ENCODE measurements at regions not wholly inside any gene's neighbourhood (a gene's known extent, or its start where the extent isn't known, plus 50 kb on each side); places are given as distances from the start of the nearest gene placed in this dataset.

DNA sequence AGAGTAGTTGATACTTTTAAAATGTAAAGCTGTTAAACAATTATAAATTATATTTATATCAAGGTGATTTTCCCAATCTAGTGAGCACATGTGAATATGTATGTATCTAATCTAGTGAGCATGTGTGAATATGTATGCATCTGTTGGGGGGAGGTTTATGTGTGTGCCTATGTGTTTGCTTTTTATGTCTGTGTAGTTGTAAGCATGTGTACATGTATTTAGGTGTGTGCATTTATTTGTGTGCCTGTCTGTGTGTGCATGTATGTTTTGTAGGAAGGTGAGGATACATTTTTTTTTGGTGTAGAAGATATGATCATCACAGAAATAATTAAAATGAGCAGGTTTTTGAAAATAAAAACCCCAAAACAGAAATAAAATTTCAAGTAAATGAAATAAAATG, 318.9 kb upstream of the CHRM3 start:
- no peaks in the 10 kb centered on the region for H3K36me3 ChIP-seq
- TF ChIP-seq, protein P1, sequence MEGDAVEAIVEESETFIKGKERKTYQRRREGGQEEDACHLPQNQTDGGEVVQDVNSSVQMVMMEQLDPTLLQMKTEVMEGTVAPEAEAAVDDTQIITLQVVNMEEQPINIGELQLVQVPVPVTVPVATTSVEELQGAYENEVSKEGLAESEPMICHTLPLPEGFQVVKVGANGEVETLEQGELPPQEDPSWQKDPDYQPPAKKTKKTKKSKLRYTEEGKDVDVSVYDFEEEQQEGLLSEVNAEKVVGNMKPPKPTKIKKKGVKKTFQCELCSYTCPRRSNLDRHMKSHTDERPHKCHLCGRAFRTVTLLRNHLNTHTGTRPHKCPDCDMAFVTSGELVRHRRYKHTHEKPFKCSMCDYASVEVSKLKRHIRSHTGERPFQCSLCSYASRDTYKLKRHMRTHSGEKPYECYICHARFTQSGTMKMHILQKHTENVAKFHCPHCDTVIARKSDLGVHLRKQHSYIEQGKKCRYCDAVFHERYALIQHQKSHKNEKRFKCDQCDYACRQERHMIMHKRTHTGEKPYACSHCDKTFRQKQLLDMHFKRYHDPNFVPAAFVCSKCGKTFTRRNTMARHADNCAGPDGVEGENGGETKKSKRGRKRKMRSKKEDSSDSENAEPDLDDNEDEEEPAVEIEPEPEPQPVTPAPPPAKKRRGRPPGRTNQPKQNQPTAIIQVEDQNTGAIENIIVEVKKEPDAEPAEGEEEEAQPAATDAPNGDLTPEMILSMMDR (IDR thresholded peaks at IDR 0.05) = no peak
- no peak for TF ChIP-seq POLR2A (IDR thresholded peaks at IDR 0.05)
- no peak for TF ChIP-seq POLR2AphosphoS5 (IDR thresholded peaks at IDR 0.05; ENCODE audit: insufficient read depth in 1 of 2, low read depth in 1 of 2)
- H3K27me3 ChIP-seq = no peaks in the 10 kb centered on the region
- DNase-seq (ENCODE audit: extremely low spot score in 2 of 2) = no peak
- no peaks in the 10 kb centered on the region for H3K4me1 ChIP-seq
- H3K27ac ChIP-seq = no peak overlapping the region
- intact Hi-C loops (cut with DNase I) = loop anchor here (10.0 kb wide), 1 partner anchor 847 kb away; no protein-coding TSS in a partner anchor
- H3K4me3 ChIP-seq = no peak overlapping the region
- H3K9me3 ChIP-seq = no peaks in the 10 kb centered on the region

DNA sequence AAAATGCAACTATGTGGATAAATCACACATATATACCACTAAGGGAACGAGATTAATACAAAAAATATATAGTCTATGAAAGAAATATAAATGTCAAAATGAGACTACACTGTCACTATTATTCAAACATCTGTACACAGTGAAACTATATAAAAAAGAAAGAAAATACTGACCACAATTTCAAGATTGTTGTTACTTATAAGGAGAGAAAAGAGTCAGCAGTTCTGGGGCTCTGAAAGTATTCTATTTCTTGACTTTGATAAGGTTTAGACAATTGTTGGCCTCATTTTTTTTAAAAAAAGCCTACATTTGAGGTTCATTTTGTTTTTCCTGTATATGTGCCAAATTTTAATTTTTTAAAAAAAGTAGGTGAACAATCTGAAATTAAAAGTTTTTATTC, 319.3 kb upstream of the CHRM3 start:
- DNase-seq (ENCODE audit: extremely low spot score in 2 of 2) = no peak
- Histone ChIP-seq H3K36me3 (no peaks in the 10 kb centered on the region), H3K4me1 (no peaks in the 10 kb centered on the region), H3K27me3 (no peaks in the 10 kb centered on the region), H3K4me3 (no peak overlapping the region), H3K27ac (no peak overlapping the region), H3K9me3 (no peaks in the 10 kb centered on the region)
- intact Hi-C loops (cut with DNase I) = loop anchor here (10.0 kb wide), 1 partner anchor 848 kb away; no protein-coding TSS in a partner anchor
- TF ChIP-seq, protein P1 (IDR thresholded peaks at IDR 0.05) = no peak
- no peak for TF ChIP-seq POLR2A (IDR thresholded peaks at IDR 0.05)
- no peak for TF ChIP-seq POLR2AphosphoS5 (IDR thresholded peaks at IDR 0.05; ENCODE audit: insufficient read depth in 1 of 2, low read depth in 1 of 2)

- intact Hi-C loops (cut with DNase I) = loop anchor here (10.0 kb wide), 1 partner anchor 853 kb away; no protein-coding TSS in a partner anchor
- TF ChIP-seq, protein P1 (IDR thresholded peaks at IDR 0.05) = no peak
- TF ChIP-seq POLR2A (IDR thresholded peaks at IDR 0.05) (no peak), POLR2AphosphoS5 (IDR thresholded peaks at IDR 0.05; ENCODE audit: insufficient read depth in 1 of 2, low read depth in 1 of 2) (no peak)
These were observed 324.6 kb upstream of the CHRM3 start for GRCh38 chr1:239061770-239062169.

DNA sequence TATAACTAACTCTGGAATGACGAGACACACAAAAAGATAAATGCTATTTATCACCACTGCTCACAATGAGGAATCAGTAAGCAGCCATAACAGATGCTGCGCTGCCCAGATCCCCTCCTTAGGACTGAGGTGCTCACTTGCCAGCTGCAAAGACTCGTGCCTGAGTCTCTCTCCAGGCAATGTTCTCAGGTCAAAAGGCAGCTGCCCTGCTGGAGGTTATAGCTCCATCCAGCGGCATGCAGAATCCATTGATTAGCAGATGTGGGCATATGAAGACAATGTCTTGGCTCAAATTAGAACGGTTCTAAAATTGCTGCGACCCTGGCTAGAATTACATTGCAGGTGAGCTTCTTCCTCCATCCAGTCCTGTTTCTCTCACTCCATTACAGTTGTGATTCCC, 328.2 kb upstream of the CHRM3 start:
- Histone ChIP-seq H3K4me3 (no peak overlapping the region), H3K27me3 (no peaks in the 10 kb centered on the region), H3K36me3 (no peaks in the 10 kb centered on the region), H3K4me1 (no peaks in the 10 kb centered on the region), H3K9me3 (no peaks in the 10 kb centered on the region), H3K27ac (no peak overlapping the region)
- no peak for DNase-seq (ENCODE audit: extremely low spot score in 2 of 2)
- TF ChIP-seq POLR2A (IDR thresholded peaks at IDR 0.05) (no peak), POLR2AphosphoS5 (IDR thresholded peaks at IDR 0.05; ENCODE audit: insufficient read depth in 1 of 2, low read depth in 1 of 2) (no peak)
- TF ChIP-seq, protein P1 (IDR thresholded peaks at IDR 0.05) = no peak
- intact Hi-C loops (cut with DNase I) = no loop called here

More at GRCh38 chr1:239061770-239062169, 324.6 kb upstream of the CHRM3 start:
- Histone ChIP-seq H3K27me3 (no peaks in the 10 kb centered on the region), H3K9me3 (no peaks in the 10 kb centered on the region), H3K4me1 (no peaks in the 10 kb centered on the region), H3K4me3 (no peak overlapping the region), H3K36me3 (no peaks in the 10 kb centered on the region), H3K27ac (no peak overlapping the region)
- DNase-seq (ENCODE audit: extremely low spot score in 2 of 2) = no peak

DNA sequence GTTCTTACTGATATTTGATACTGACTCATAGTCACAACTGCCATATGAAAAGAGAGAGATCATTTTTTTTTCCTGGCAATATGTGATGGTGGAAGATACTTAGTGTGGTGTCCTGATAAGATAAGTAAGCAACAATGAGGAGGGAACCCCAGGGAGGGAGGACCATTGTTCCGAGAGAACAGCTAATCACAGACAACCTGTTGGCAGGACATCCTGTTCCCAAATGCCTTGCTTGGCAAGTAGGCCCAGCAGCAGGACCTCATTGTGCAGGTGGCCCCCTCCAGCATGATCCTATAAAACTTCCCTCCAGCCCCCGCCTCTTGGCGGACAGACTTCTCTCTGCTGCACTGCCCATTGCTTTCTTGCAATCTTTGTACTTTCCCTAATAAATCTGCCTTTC, 329.4 kb upstream of the CHRM3 start:
- no peak for DNase-seq (ENCODE audit: extremely low spot score in 2 of 2)
- H3K4me3 ChIP-seq = no peak overlapping the region
- H3K4me1 ChIP-seq = no peaks in the 10 kb centered on the region
- no peaks in the 10 kb centered on the region for H3K27me3 ChIP-seq
- H3K9me3 ChIP-seq = no peaks in the 10 kb centered on the region
- intact Hi-C loops (cut with DNase I) = no loop called here
- H3K36me3 ChIP-seq = no peaks in the 10 kb centered on the region
- TF ChIP-seq, protein P1 (IDR thresholded peaks at IDR 0.05) = no peak
- TF ChIP-seq POLR2AphosphoS5 (IDR thresholded peaks at IDR 0.05; ENCODE audit: insufficient read depth in 1 of 2, low read depth in 1 of 2) (no peak), POLR2A (IDR thresholded peaks at IDR 0.05) (no peak)
- H3K27ac ChIP-seq = no peak overlapping the region

Measured in vagina (tissue), 2 donors.